ENCODE measurements at regions not wholly inside any gene's neighbourhood (a gene's known extent, or its start where the extent isn't known, plus 50 kb on each side); places are given as distances from the start of the nearest gene placed in this dataset.

DNA sequence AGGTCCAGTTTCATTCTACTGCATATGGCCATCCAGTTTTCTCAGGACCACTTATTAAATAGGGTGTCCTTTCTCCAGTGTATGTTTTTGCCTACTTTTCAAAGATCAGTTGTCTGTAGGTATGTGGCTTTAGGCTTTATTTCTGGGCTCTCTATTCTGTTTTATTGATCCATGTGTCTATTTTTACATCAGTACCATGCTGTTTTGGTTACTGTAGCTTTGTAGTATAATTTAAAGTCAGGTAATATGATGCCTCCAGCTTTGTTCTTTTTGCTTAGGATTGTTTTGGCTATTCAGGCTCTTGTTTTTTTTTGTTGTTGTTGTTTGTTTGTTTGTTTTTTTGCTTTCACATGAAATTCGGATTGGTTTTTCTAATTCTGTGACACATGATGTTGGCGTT, 124.4 kb upstream of the SLC35F3 start:
- BruUV-seq (replicated peaks): no TSS peak

DNA sequence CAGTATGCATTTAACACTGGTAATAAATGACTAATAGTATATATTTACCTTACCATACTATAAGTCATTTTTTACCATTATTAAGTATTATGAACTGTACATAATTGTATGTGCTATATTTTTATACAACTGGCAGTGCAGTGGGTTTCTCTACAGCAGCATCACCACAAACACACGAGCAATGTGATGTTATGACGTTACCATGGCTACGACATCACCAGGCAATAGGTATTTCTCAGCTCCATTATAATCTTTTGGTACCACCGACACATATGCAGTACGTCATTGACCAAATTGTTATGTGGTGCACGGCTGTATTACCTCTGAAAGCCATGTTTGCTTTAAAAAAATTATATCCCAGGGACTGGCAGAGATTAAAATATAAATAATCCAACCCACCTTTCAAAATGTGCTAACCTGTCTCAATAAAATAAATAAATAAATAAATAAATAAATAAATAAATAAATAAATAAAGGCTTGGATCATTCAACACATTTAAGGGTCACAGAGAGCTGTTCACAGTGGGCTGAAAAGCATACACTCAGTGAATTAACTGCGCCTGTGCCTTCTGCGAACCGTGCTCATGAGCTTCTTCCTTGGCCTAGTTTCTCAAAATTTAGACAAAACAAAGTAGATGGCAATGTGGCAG, 121.4 kb upstream of the SLC35F3 start:
- Histone ChIP-seq H4K20me1 (ENCODE audit: insufficient read depth) (no peaks in the 10 kb centered on the region), H3K27me3 (ENCODE audit: insufficient read depth, low read depth) (no peaks in the 10 kb centered on the region), H3K36me3 (ENCODE audit: low read depth) (no peaks in the 10 kb centered on the region), H2AFZ (no peak overlapping the region), H3K79me2 (ENCODE audit: low read depth) (no peaks in the 10 kb centered on the region), H3K9me3 (ENCODE audit: insufficient read depth, low read depth) (no peaks in the 10 kb centered on the region; the same call in 1 of the 2 replicates), H3K27ac (no peak overlapping the region), H3F3A (ENCODE audit: insufficient read depth, low read depth) (no peaks in the 10 kb centered on the region), H3K4me3 (no peak overlapping the region), H3K9me2 (ENCODE audit: insufficient read depth) (no peaks in the 10 kb centered on the region), H3K4me1 (replicated peaks; ENCODE audit: insufficient read depth) (no peaks in the 10 kb centered on the region), H3K4me2 (no peak overlapping the region)
- no peak for DNase-seq
- no TSS peak for BruUV-seq (replicated peaks)
- ChIA-PET CTCF (no interaction called here), POLR2A (ENCODE audit: unreplicated experiment) (no interaction called here)
- no peak for TF ChIP-seq EZH2 (IDR thresholded peaks at IDR 0.05; ENCODE audit: low read depth)
- TF ChIP-seq, protein P1, sequence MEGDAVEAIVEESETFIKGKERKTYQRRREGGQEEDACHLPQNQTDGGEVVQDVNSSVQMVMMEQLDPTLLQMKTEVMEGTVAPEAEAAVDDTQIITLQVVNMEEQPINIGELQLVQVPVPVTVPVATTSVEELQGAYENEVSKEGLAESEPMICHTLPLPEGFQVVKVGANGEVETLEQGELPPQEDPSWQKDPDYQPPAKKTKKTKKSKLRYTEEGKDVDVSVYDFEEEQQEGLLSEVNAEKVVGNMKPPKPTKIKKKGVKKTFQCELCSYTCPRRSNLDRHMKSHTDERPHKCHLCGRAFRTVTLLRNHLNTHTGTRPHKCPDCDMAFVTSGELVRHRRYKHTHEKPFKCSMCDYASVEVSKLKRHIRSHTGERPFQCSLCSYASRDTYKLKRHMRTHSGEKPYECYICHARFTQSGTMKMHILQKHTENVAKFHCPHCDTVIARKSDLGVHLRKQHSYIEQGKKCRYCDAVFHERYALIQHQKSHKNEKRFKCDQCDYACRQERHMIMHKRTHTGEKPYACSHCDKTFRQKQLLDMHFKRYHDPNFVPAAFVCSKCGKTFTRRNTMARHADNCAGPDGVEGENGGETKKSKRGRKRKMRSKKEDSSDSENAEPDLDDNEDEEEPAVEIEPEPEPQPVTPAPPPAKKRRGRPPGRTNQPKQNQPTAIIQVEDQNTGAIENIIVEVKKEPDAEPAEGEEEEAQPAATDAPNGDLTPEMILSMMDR (conservative IDR thresholded peaks at IDR 0.05): no peak
- intact Hi-C loops (cut with micrococcal nuclease; ENCODE audit: unreplicated experiment): no loop called here

More for the DNA sequence above, 124.4 kb upstream of the SLC35F3 start:
- DNase-seq: no peak
- H3K4me1 ChIP-seq (replicated peaks; ENCODE audit: insufficient read depth): no peaks in the 10 kb centered on the region
- intact Hi-C loops (cut with micrococcal nuclease; ENCODE audit: unreplicated experiment): no loop called here
- no peak overlapping the region for H2AFZ ChIP-seq
- no peak overlapping the region for H3K4me3 ChIP-seq
- H4K20me1 ChIP-seq (ENCODE audit: insufficient read depth): no peaks in the 10 kb centered on the region
- CTCF ChIA-PET: no interaction called here
- TF ChIP-seq EZH2 (IDR thresholded peaks at IDR 0.05; ENCODE audit: low read depth): no peak
- TF ChIP-seq, protein P1 (conservative IDR thresholded peaks at IDR 0.05): no peak
- H3K27me3 ChIP-seq (ENCODE audit: insufficient read depth, low read depth): no peaks in the 10 kb centered on the region
- POLR2A ChIA-PET (ENCODE audit: unreplicated experiment): no interaction called here
- no peak overlapping the region for H3K27ac ChIP-seq
- peaks cover 2% of the 10 kb centered on the region; the same call in 1 of the 2 replicates for H3K9me3 ChIP-seq (ENCODE audit: insufficient read depth, low read depth)
- H3K36me3 ChIP-seq (ENCODE audit: low read depth): no peaks in the 10 kb centered on the region
- no peaks in the 10 kb centered on the region for H3K9me2 ChIP-seq (ENCODE audit: insufficient read depth)
- no peaks in the 10 kb centered on the region for H3F3A ChIP-seq (ENCODE audit: insufficient read depth, low read depth)
- H3K4me2 ChIP-seq: no peak overlapping the region
- H3K79me2 ChIP-seq (ENCODE audit: low read depth): no peaks in the 10 kb centered on the region

DNA sequence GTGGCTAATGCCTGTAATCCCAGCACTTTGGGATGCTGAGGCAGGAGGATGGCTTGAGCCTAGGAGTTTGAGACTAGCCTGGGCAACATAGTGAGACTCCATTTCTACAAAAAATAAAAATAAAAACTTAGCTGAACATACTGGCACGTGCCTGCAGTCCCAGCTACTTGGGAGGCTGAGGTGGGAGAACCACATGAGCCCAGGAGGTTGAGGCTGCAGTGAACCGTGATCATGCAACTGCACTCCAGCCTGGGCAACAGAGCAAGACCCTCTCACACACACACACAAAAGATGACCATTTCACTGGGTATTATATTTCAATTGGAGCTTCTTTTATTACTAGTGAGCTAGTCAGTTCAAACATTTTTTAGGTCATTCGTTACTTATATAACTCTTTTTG, 116.9 kb upstream of the SLC35F3 start:
- Histone ChIP-seq H3K79me2 (ENCODE audit: low read depth) (no peaks in the 10 kb centered on the region), H3K9me3 (ENCODE audit: insufficient read depth, low read depth) (no peaks in the 10 kb centered on the region), H3F3A (ENCODE audit: insufficient read depth, low read depth) (no peaks in the 10 kb centered on the region), H3K36me3 (ENCODE audit: low read depth) (no peaks in the 10 kb centered on the region), H3K4me1 (replicated peaks; ENCODE audit: insufficient read depth) (0 out of 2 replicates have a peak, but pooled peaks cover 7% of the 10 kb centered on the region), H3K4me3 (no peak overlapping the region), H3K27me3 (ENCODE audit: insufficient read depth, low read depth) (no peaks in the 10 kb centered on the region), H2AFZ (no peak overlapping the region), H4K20me1 (ENCODE audit: insufficient read depth) (no peaks in the 10 kb centered on the region), H3K9me2 (ENCODE audit: insufficient read depth) (no peaks in the 10 kb centered on the region), H3K27ac (no peak overlapping the region), H3K4me2 (no peak overlapping the region)
- no peak for DNase-seq
- ChIA-PET POLR2A (ENCODE audit: unreplicated experiment) (no interaction called here), CTCF (no interaction called here)
- BruUV-seq (replicated peaks): no TSS peak
- TF ChIP-seq, protein P1 (conservative IDR thresholded peaks at IDR 0.05): no peak
- no peak for TF ChIP-seq EZH2 (IDR thresholded peaks at IDR 0.05; ENCODE audit: low read depth)
- intact Hi-C loops (cut with micrococcal nuclease; ENCODE audit: unreplicated experiment): no loop called here

Measured in PC-9 (cell line).